NCI-H146 (cell line): ENCODE measurements at regions not wholly inside any gene's neighbourhood (a gene's known extent, or its start where the extent isn't known, plus 50 kb on each side); places are given as distances from the start of the nearest gene placed in this dataset.

Experiments
- DNase-seq: peaks from one replicate; lab custom pipeline; 2025; lab: John Stamatoyannopoulos, UW

GRCh38 chr20:2236256-2236655 lies 59.5 kb upstream of the TGM3 start:
- DNase-seq, result no peak

- no peak for DNase-seq
These were observed 58.7 kb upstream of the TGM3 start for GRCh38 chr20:2237059-2237458.

GRCh38 chr20:2238601-2239000 lies 57.2 kb upstream of the TGM3 start:
- DNase-seq, result no peak

DNA sequence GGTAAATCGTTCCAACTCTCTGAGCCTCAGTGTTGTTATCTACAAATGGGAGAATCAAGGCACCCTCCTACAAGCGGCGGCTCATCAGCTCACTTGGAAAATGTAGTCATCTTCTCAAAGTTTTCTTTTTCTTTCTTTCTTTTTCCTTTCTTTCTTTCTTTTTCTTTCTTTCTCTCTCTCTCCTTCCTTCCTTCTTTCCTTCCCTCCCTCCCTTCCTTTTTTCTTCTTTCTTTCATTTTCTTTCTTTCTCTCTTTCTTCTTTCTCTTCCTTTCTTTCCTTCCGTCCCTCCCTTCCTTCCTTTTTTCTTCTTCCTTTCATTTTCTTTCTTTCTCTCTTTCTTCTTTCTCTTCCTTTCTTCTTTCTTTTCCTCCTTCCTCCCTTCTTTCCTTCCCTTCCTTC lies 55.0 kb upstream of the TGM3 start:
- DNase-seq, result no peak

DNA sequence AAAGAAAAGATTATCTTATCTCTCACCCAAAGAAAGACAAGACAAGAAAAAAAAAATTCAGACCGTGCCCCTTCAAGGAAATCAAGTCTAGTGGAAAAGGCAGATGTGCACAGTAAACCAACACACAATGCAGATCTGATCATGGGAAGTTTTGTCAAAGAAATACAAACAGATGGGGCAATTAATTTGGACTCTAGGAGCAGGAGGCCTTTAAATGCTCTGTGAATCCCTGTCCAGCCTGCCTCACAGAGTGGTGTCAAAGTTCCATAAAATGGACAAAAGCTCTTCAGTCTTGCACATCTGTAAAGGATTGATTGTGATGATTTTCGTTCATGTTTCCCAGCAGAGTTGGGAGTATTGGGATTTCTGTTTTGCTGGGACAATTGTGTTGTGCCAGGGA lies 53.1 kb upstream of the TGM3 start:
- DNase-seq, result no peak

DNA sequence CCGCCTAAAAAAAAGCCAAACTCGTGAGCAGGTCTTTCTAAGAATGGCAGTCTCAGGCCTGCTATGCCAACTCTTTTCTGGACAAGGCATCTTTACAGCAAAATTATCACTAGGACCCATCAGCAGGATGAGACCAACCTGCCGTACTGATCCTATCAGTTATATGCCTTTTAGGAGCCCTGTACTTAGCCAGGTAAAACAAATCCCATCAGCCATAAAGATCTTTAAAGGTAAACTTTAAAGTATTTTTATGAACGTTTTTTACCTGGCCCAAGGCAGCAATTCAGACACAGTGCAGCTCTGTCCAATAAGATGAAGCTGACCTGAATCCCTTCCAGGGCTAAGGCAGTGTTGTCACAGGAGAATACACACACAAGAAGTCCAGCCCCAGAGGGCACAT lies 51.3 kb upstream of the TGM3 start:
- DNase-seq, result no peak

GRCh38 chr20:2244993-2245392 lies 50.8 kb upstream of the TGM3 start:
- DNase-seq, result peak; percentile 17

DNA sequence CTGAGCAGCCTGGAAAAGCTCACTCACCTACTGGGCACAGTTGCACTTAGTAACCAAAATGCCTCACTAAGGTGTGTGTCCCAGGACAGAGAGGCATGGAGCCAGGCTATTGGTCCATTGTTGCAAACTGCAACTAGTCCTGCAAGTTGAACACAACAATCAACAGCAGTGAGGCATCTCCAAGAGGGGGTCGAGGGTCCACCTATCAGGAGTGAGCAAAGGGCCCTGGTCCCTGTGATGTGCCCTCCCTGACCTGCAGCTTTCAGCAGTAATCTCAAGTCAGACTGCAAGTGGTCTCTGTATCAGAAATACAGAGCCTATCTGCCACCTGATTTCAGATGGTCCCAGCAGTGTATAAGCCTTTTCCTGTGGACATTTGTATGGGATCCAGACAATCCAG lies 50.2 kb upstream of the TGM3 start:
- DNase-seq, result no peak
